Mesenchymal stem cell (in vitro differentiated cells and primary cell): ENCODE measurements at regions not wholly inside any gene's neighbourhood (a gene's known extent, or its start where the extent isn't known, plus 50 kb on each side); places are given as distances from the start of the nearest gene placed in this dataset.
"Not testable (repeated sequence)": the region's sequence is repeated elsewhere in the genome, so short reads cannot be mapped to it uniquely, and the experiment has no call there.

Experiments used
- DNase-seq: peaks from one replicate; pipeline ENCODE4 v3.0.0-alpha.2; 2013
- H2AFZ ChIP-seq: one replicate; pipeline ENCODE4 v1.6.1; 2013; ENCODE audit warnings: low read depth, mild to moderate bottlenecking, control low read depth, inconsistent platforms, low read length, moderate library complexity
- H2AK5ac ChIP-seq: 2 replicates; pipeline ENCODE4 v1.6.1; 2013; ENCODE audit warnings: low read length, moderate library complexity, mild to moderate bottlenecking, inconsistent platforms; ENCODE audit not compliant: severe bottlenecking
- H2BK120ac ChIP-seq: one replicate; pipeline ENCODE4 v1.6.1; 2013; ENCODE audit warnings: low read depth, mild to moderate bottlenecking, inconsistent platforms, low read length, moderate library complexity
- H2BK12ac ChIP-seq, 2 experiments: one replicate each; pipeline ENCODE4 v1.6.1; 2013; ENCODE audit warnings: inconsistent platforms in 2 of 2, low read length in 2 of 2, mild to moderate bottlenecking in 2 of 2, moderate library complexity in 2 of 2, control low read depth in 1 of 2
- H2BK15ac ChIP-seq: one replicate; pipeline ENCODE4 v1.6.1; 2013; ENCODE audit warnings: mild to moderate bottlenecking, low read depth, inconsistent platforms; ENCODE audit not compliant: poor library complexity, severe bottlenecking
- H2BK5ac ChIP-seq: 2 replicates; pipeline ENCODE4 v1.6.1; 2013; ENCODE audit warnings: low read depth, mild to moderate bottlenecking, low read length, control low read depth, inconsistent platforms; ENCODE audit not compliant: poor library complexity, severe bottlenecking
- H3K14ac ChIP-seq, 2 experiments: one replicate each; pipeline ENCODE4 v1.6.1; 2013; ENCODE audit warnings: inconsistent platforms in 2 of 2, low read length in 2 of 2, control low read depth in 1 of 2, mild to moderate bottlenecking in 1 of 2, moderate library complexity in 1 of 2
- H3K18ac ChIP-seq, 2 experiments: one replicate each; pipeline ENCODE4 v1.6.1; 2013; ENCODE audit warnings: inconsistent platforms in 2 of 2, low read length in 2 of 2, control low read depth in 1 of 2, low read depth in 1 of 2, mild to moderate bottlenecking in 1 of 2
- H3K23ac ChIP-seq, 2 experiments: one replicate each; pipeline ENCODE4 v1.6.1; 2013; ENCODE audit warnings: inconsistent platforms in 2 of 2, low read length in 2 of 2, mild to moderate bottlenecking in 2 of 2, moderate library complexity in 2 of 2, control low read depth in 1 of 2
- H3K27ac ChIP-seq: 2 replicates; pipeline ENCODE4 v1.5.1; 2013; ENCODE audit warnings: mild to moderate bottlenecking, moderate library complexity, low read length, control low read depth, inconsistent platforms; ENCODE audit not compliant: poor library complexity, severe bottlenecking
- H3K27me3 ChIP-seq, 2 experiments: 2 replicates each; pipeline versions ENCODE4 v1.6.1 to v1.7.0; 2013; ENCODE audit warnings: low read length in 2 of 2, mild to moderate bottlenecking in 2 of 2, moderate library complexity in 2 of 2, control low read depth in 1 of 2, inconsistent platforms in 1 of 2; ENCODE audit not compliant: control insufficient read depth in 1 of 2, insufficient read depth in 1 of 2
- H3K36me3 ChIP-seq, 2 experiments: 2 replicates each; pipeline versions ENCODE4 v1.6.1 to v1.7.0; 2013; ENCODE audit warnings: low read length in 2 of 2, control low read depth in 1 of 2, inconsistent platforms in 1 of 2, low read depth in 1 of 2, mild to moderate bottlenecking in 1 of 2; ENCODE audit not compliant: insufficient read depth in 2 of 2, control insufficient read depth in 1 of 2
- H3K4ac ChIP-seq, 2 experiments: one replicate each; pipeline ENCODE4 v1.6.1; 2013; ENCODE audit warnings: inconsistent platforms in 2 of 2, low read length in 2 of 2, mild to moderate bottlenecking in 2 of 2, moderate library complexity in 2 of 2, control low read depth in 1 of 2, low read depth in 1 of 2
- H3K4me1 ChIP-seq: 2 replicates; pipeline ENCODE4 v1.6.1; 2013; ENCODE audit warnings: low read depth, low read length, control low read depth; ENCODE audit not compliant: control insufficient read depth, insufficient read depth
- H3K4me2 ChIP-seq: 2 replicates; pipeline ENCODE4 v1.6.1; 2013; ENCODE audit warnings: low read length, mild to moderate bottlenecking, inconsistent platforms; ENCODE audit not compliant: poor library complexity, severe bottlenecking
- H3K4me3 ChIP-seq, 2 experiments: 2 replicates each; pipeline versions ENCODE4 v1.5.1 to v1.7.0; 2013; ENCODE audit warnings: low read length in 2 of 2, mild to moderate bottlenecking in 2 of 2, control low read depth in 1 of 2, low read depth in 1 of 2; ENCODE audit not compliant: insufficient read depth in 1 of 2
- H3K79me1 ChIP-seq: replicated peaks from 2 replicates; pipeline ENCODE4 v1.6.1; 2013; ENCODE audit warnings: mild to moderate bottlenecking, control low read depth, low read length, inconsistent platforms; ENCODE audit not compliant: poor library complexity, severe bottlenecking
- H3K9ac ChIP-seq: 2 replicates; pipeline ENCODE4 v1.7.0; 2013; ENCODE audit warnings: mild to moderate bottlenecking, low read length, moderate library complexity
- H3K9me3 ChIP-seq: 2 replicates; pipeline ENCODE4 v1.7.0; 2013; ENCODE audit warnings: mild to moderate bottlenecking, low read length; ENCODE audit not compliant: control insufficient read depth
- H4K8ac ChIP-seq: one replicate; pipeline ENCODE4 v1.6.1; 2013; ENCODE audit warnings: inconsistent platforms, mild to moderate bottlenecking, low read length, moderate library complexity
- H4K91ac ChIP-seq: one replicate; pipeline ENCODE4 v1.6.1; 2013; ENCODE audit warnings: mild to moderate bottlenecking, low read length, inconsistent platforms
- WGBS: methylation state at CpG from one replicate; pipeline ENCODE4 v1.1.7; 2013; ENCODE audit warnings: mixed read lengths; 5-methylcytosine and 5-hydroxymethylcytosine counted together

DNA sequence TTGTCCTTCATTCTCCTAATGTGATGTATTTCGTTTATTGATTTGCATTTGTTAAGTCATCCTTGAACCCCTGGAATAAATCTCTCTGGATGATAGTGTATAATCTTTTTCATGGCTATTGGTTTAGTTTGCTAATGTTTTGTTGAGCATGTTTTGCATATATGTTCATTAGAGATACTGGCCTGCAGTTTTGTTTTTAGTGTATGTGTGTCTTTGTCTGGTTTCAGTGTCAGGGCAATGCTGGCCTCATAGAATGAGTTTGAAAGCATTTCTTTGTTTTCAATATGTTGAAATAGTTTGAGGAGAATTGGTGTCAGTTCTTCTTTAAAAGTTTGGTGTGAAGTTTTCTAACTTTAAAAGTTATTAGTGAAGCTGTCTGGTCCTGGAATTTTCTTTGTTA is 149.6 kb upstream of the ATP10B start:
- Histone ChIP-seq H3K4me2 (no peak overlapping the region), H3K14ac (no peak overlapping the region), H4K91ac (no peak overlapping the region), H3K9ac (no peak overlapping the region), H2BK15ac (no peak overlapping the region), H3K4ac (no peak overlapping the region), H3K23ac (no peak overlapping the region), H3K36me3 (no peaks in the 10 kb centered on the region), H3K4me1 (no peaks in the 10 kb centered on the region), H3K27ac (no peak overlapping the region), H2BK12ac (no peak overlapping the region), H3K9me3 (peaks cover 22% of the 10 kb centered on the region), H3K27me3 (no peaks in the 10 kb centered on the region), H3K79me1 (no peaks in the 10 kb centered on the region), H4K8ac (no peak overlapping the region), H2BK120ac (no peak overlapping the region), H2AK5ac (no peak overlapping the region), H2BK5ac (no peak overlapping the region), H3K4me3 (no peak overlapping the region), H3K18ac (no peak overlapping the region), H2AFZ (no peak overlapping the region)
- no peak for DNase-seq
- 68% methylated on average over 1 of the region's 1 CpG for WGBS

DNA sequence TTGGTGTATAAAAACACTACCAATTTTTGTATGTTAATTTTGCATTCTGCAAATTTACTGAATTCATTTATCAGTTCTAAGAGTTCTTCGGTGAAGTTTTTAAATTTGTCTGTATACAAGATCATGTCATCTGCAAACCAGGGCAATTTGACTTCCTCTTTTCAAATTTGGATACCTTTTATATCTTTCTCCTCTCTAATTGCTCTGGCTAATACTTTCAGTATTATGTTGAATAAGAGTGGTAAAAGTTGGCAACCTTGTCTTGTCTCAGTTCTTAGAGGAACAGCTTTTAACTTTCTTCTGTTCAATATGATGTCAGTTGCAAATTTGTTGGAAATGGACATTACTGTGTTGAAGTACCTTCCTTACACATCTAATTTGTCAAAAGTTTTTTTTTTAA is 149.1 kb upstream of the ATP10B start:
- H3K9ac ChIP-seq, H4K91ac ChIP-seq, H2BK120ac ChIP-seq, H2BK15ac ChIP-seq, H4K8ac ChIP-seq, H3K4me1 ChIP-seq, H3K14ac ChIP-seq, H3K36me3 ChIP-seq, H3K18ac ChIP-seq, H3K23ac ChIP-seq, H3K4me2 ChIP-seq, H2BK12ac ChIP-seq, H2BK5ac ChIP-seq, H3K4me3 ChIP-seq, H3K27me3 ChIP-seq, H3K79me1 ChIP-seq, H3K4ac ChIP-seq, H3K27ac ChIP-seq, H2AFZ ChIP-seq, H2AK5ac ChIP-seq, DNase-seq: not testable (repeated sequence)
- no CpG with 5 or more reads among the region's 1 CpG for WGBS
- peaks cover 22% of the 10 kb centered on the region for H3K9me3 ChIP-seq

DNA sequence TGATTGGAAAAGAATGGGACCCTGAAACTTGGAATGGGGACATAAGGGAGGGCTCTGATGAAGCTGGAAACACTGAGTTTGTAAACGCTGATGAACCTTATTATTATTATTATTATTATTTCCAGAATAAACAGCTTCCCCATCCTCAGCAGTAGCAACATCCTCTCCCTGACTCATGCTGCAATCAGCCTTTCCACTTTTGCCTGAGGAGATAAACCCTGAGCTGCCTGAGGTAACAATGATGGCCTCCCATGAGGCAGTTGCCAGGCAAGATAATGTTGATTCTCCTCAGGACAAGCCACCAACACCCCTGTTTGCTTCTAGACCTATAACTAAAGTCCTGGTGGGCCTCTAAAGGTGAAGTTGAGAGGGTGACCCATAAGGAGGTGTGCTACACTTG is 139.2 kb upstream of the ATP10B start:
- Histone ChIP-seq H2AFZ (no peak overlapping the region), H3K27ac (no peak overlapping the region), H4K91ac (no peak overlapping the region), H3K23ac (no peak overlapping the region), H2BK12ac (no peak overlapping the region), H3K4me1 (no peaks in the 10 kb centered on the region), H3K18ac (no peak overlapping the region), H3K79me1 (no peaks in the 10 kb centered on the region), H3K4me2 (no peak overlapping the region), H2BK5ac (no peak overlapping the region), H3K9me3 (peaks cover 5% of the 10 kb centered on the region), H3K27me3 (no peaks in the 10 kb centered on the region), H3K9ac (no peak overlapping the region), H4K8ac (no peak overlapping the region), H3K4ac (no peak overlapping the region), H2BK120ac (no peak overlapping the region), H3K14ac (no peak overlapping the region), H3K4me3 (no peak overlapping the region), H2AK5ac (no peak overlapping the region), H2BK15ac (no peak overlapping the region), H3K36me3 (no peaks in the 10 kb centered on the region)
- no peak for DNase-seq
- no CpG with 5 or more reads among the region's 1 CpG for WGBS

DNA sequence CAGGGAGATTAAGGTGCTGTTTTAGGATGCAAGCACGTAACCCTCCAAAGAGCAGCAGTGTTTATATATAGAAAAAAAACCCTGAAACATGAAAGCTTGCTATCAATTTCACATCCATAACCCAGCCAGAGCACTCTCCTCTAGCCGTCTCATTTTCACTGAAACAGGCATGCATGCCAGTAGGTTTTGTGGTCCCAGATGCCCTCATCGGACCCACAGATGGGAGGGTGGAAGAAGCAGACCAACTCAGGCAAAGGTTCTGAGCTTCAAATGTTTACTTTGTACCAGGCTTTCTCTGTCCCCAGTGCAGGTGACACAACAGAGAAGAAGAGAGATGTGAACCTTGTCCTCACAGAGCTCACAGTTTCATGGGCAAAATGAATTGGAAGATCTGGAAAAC is 127.4 kb upstream of the ATP10B start:
- 87% methylated on average over 3 of the region's 3 CpGs for WGBS
- no peak overlapping the region for H3K4me3 ChIP-seq
- no peaks in the 10 kb centered on the region for H3K36me3 ChIP-seq
- H3K4me2 ChIP-seq: no peak overlapping the region
- H2BK15ac ChIP-seq: no peak overlapping the region
- H3K23ac ChIP-seq: no peak overlapping the region
- H4K8ac ChIP-seq: no peak overlapping the region
- no peak for DNase-seq
- no peak overlapping the region for H2AFZ ChIP-seq
- no peak overlapping the region for H4K91ac ChIP-seq
- no peak overlapping the region for H2BK120ac ChIP-seq
- no peak overlapping the region for H3K18ac ChIP-seq
- H2BK5ac ChIP-seq: no peak overlapping the region
- H3K4me1 ChIP-seq: no peaks in the 10 kb centered on the region
- no peaks in the 10 kb centered on the region for H3K79me1 ChIP-seq
- H3K9me3 ChIP-seq: no peaks in the 10 kb centered on the region
- H3K27me3 ChIP-seq: no peaks in the 10 kb centered on the region
- no peak overlapping the region for H3K14ac ChIP-seq
- no peak overlapping the region for H2AK5ac ChIP-seq
- no peak overlapping the region for H3K4ac ChIP-seq
- no peak overlapping the region for H3K27ac ChIP-seq
- no peak overlapping the region for H3K9ac ChIP-seq
- no peak overlapping the region for H2BK12ac ChIP-seq
